ENCODE measurements at regions not wholly inside any gene's neighbourhood (a gene's known extent, or its start where the extent isn't known, plus 50 kb on each side); places are given as distances from the start of the nearest gene placed in this dataset.
A peak's percentile ranks its signal among the peaks of the same experiment; 100 is the strongest.

DNA sequence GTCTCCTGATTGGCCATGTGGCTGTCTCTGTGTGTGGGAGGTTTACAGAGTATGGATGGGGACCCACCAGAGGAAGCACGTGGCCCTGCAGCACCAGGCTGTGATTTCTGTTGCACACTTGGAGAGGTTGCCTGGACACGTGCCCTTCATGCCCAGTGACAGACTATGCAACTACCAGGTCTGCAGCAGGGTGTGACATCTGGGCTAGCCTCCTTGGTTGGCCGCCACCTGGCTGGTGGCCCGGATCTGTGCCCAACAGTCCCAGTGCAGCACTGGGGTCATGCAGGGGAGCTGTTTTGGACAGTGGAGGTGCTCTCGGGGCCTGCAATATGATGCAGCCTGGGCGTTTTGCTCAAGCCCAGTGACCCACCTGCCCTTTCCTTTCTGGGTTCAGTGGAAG is 212.5 kb downstream of the UBE3A start:
- no peak overlapping the region for H3K4me3 ChIP-seq
- H3K36me3 ChIP-seq, result no peaks in the 10 kb centered on the region
- DNase-seq (no peak), ATAC-seq (no peak)
- H3K27me3 ChIP-seq, result no peaks in the 10 kb centered on the region
- no peak overlapping the region for H3K27ac ChIP-seq
- no peaks in the 10 kb centered on the region for H3K4me1 ChIP-seq
- peaks cover 0 to 93% of the 10 kb centered on the region in 2 donors for H3K9me3 ChIP-seq
- intact Hi-C loops (cut with DNase I), result no loop called here
- TF ChIP-seq, protein P1, sequence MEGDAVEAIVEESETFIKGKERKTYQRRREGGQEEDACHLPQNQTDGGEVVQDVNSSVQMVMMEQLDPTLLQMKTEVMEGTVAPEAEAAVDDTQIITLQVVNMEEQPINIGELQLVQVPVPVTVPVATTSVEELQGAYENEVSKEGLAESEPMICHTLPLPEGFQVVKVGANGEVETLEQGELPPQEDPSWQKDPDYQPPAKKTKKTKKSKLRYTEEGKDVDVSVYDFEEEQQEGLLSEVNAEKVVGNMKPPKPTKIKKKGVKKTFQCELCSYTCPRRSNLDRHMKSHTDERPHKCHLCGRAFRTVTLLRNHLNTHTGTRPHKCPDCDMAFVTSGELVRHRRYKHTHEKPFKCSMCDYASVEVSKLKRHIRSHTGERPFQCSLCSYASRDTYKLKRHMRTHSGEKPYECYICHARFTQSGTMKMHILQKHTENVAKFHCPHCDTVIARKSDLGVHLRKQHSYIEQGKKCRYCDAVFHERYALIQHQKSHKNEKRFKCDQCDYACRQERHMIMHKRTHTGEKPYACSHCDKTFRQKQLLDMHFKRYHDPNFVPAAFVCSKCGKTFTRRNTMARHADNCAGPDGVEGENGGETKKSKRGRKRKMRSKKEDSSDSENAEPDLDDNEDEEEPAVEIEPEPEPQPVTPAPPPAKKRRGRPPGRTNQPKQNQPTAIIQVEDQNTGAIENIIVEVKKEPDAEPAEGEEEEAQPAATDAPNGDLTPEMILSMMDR (IDR thresholded peaks at IDR 0.05), result no peak

DNA sequence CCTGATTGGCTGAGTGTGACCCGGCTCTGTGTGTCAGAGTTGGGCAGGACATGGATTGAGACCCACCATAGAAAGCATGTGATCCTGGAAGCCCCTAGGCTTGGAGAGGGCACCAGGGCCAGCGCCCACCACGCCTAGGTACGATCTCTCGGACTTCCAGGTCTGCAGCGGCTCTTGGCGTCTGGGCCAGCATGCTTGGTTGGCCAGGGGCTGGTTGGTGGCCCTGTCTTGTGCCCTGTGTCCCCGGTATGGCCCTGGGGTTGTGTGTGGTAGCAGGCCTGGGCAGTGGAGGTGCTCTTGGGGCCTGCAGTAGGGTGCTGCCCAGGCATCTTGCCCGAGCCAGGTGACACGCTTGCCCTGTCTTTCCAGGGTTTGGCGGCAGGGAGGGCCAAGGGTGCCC is 210.6 kb downstream of the UBE3A start:
- TF ChIP-seq, protein P1 (IDR thresholded peaks at IDR 0.05), result no peak
- no peaks in the 10 kb centered on the region for H3K36me3 ChIP-seq
- DNase-seq (no peak), ATAC-seq (no peak)
- H3K27ac ChIP-seq, result no peak overlapping the region
- no peaks in the 10 kb centered on the region for H3K4me1 ChIP-seq
- H3K27me3 ChIP-seq, result no peaks in the 10 kb centered on the region
- H3K9me3 ChIP-seq, result peaks cover 0 to 93% of the 10 kb centered on the region in 2 donors
- intact Hi-C loops (cut with DNase I), result no loop called here
- H3K4me3 ChIP-seq, result no peak overlapping the region

DNA sequence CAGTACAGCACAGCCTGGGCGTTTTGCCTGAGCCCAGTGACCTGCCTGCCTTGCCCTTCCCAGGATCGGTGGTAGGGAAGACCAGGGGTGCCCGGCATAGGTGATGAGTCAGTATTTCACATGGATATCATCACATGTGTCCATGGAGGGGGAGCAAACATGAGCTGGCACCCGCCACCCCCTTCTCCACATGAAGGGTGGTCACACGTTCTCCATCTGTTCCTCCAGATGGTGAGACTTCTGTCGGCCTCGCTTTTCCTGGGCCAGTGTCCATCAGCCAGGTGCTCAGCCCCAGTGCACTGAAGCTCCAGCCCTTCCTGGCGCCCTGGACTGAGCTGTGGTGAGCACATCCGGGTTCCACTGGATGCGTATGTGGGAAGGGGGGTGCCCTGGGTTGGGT is 208.4 kb downstream of the UBE3A start:
- no peak for ATAC-seq
- DNase-seq, result no peak
- H3K9me3 ChIP-seq, result peaks cover 0 to 92% of the 10 kb centered on the region in 2 donors
- TF ChIP-seq, protein P1 (IDR thresholded peaks at IDR 0.05), result no peak
- H3K4me1 ChIP-seq, result no peaks in the 10 kb centered on the region
- H3K36me3 ChIP-seq, result no peaks in the 10 kb centered on the region
- intact Hi-C loops (cut with DNase I), result no loop called here
- no peak overlapping the region for H3K27ac ChIP-seq
- H3K4me3 ChIP-seq, result no peak overlapping the region
- H3K27me3 ChIP-seq, result no peaks in the 10 kb centered on the region

GRCh38 chr15:25233766-25234350 is 205.0 kb downstream of the UBE3A start:
- DNase-seq (peak in 1 of 4 donors; percentile 19), ATAC-seq (no peak)
- intact Hi-C loops (cut with DNase I), result no loop called here
- Histone ChIP-seq H3K4me1 (no peaks in the 10 kb centered on the region), H3K36me3 (no peaks in the 10 kb centered on the region), H3K27ac (no peak overlapping the region), H3K4me3 (no peak overlapping the region), H3K9me3 (peaks cover 0 to 95% of the 10 kb centered on the region in 2 donors), H3K27me3 (no peaks in the 10 kb centered on the region)
- TF ChIP-seq, protein P1 (IDR thresholded peaks at IDR 0.05), result no peak

DNA sequence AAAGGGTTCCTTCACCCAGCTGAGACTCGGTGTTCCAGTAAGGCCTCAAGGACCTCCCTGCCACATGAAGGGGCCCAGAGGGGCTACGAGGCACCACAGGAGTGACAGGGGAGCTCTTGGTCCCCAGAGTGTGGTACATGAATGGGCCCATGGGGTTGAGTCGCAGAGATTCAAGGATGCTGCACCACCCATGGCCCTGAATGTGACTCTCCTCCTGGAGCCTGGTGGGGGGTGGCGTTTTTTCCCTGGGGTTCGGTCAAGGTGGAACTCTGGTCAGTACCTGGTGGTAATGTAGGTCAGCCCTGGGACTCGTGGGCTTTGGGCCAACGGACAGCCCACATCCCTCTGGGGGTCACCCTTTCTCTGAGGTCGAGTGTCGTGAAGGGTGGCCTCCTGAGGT is 204.0 kb downstream of the UBE3A start:
- no peaks in the 10 kb centered on the region for H3K4me1 ChIP-seq
- H3K27ac ChIP-seq, result no peak overlapping the region
- TF ChIP-seq, protein P1 (IDR thresholded peaks at IDR 0.05), result no peak
- peaks cover 0 to 96% of the 10 kb centered on the region in 2 donors for H3K9me3 ChIP-seq
- no peak for ATAC-seq
- no peaks in the 10 kb centered on the region for H3K36me3 ChIP-seq
- intact Hi-C loops (cut with DNase I), result no loop called here
- peak in 1 of 4 donors; percentile 25 for DNase-seq
- H3K4me3 ChIP-seq, result no peak overlapping the region
- no peaks in the 10 kb centered on the region for H3K27me3 ChIP-seq
